Stimulated activated CD8-positive, alpha-beta memory T cell treated with anti-CD3 and anti-CD28 coated beads, Interleukin-12 subunit alpha, Interleukin-12 subunit beta, amount 100 ng/mL, for 24 hours (primary cell): ENCODE measurements at regions not wholly inside any gene's neighbourhood (a gene's known extent, or its start where the extent isn't known, plus 50 kb on each side); places are given as distances from the start of the nearest gene placed in this dataset.

Source experiments
- DNase-seq: peaks from one replicate; pipeline ENCODE4 v3.0.0-alpha.2; 2020; ENCODE audit errors: extremely low read depth

DNA sequence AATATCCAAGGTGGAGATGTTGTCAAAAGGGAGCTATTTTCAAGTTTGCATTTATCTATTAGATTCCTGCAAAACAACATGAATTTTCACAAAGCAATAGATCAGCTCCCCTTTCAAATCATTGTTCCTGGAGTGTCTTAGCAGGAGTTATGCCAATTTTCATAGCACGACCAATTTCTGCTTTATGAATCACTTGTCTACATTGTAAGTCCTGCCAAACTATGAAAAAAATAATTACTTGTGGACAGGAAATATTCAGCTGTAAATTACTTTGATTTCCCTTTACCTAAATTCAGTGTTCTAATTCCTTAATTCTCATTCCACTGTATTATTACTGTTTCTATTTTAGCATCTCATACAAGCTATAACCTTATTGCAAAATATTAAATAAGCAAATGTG lies 1289.6 kb downstream of the NSUN3 start:
- DNase-seq, result no peak

DNA sequence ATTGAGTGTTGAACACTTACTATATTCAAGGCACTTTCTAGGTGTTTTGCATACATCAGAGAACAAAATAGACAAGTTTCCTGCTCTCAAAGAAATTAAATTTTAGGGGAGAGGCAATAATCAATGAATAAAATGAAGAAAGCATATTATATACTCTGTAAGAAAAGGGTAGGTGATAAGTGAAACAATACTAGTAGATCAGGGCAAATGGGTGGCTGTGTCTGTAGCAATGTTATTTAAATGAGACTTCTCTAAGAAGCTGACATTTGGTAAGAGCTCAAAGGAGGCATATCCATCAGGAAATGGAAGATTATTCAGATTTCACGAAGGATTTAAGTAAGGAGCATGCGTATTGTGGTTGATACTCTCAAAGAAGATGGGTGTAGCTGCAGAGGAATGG lies 1291.6 kb downstream of the NSUN3 start:
- DNase-seq, result no peak

DNA sequence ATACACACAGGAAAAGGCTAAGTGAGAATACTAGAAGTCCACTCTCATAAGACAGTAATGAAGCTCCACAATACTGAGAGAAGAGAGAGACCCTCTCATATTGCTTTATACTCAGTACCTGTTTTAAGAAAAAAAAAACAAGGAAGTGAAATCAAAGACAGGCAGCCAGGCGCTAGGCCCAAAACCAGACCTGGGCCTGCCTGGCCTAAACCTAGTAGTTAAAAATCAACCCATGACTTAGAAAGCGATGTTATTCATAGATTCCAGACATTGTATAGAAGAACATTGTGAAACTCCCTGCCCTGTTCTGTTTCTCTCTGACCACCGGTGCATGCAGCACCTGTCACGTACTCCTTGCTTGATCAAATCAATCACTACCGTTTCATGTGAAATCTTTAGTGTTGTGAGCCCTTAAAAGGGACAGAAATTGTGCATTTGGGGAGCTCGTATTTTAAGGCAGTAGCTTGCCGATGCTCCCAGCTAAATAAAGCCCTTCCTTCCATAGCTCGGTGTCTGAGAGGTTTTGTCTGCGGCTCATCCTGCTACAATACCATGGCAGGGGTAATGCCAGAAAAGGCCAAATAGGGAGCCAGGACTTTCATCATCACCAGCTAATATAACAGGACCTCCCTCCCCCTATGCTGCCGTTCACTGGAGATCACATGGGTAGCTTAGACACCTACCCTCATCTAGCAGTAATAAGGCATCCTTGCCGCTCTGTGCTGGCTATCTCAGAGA lies 1294.1 kb downstream of the NSUN3 start:
- no peak for DNase-seq

- no peak for DNase-seq
Observed at GRCh38 chr3:95387242-95388021, 1324.6 kb downstream of the NSUN3 start.

DNA sequence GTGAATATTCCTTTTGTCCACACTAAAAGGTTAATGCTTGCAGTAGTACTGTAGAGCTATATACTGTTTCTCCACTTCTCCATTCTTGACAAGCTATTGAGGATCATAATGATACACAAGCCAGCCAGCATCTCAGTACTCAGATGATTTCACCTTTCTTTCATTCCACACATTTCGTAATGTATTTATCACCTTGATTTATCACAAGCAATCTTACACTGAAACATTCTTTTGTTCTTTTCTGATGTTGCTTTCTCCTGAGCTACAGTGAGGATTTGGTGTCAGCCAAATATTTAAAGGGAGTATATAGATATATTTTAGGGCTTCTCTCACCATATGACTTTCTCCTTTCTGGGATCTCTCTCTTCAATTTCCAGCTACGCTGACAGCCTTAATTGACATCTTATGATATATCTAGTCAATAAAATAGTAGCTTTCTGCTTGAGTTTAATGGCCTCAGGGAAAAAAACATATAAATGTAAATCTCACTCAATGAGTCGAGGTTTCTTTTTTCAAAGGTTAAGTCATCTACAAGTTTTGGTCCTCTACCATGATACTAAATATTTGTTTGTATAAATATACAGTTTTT lies 1327.0 kb downstream of the NSUN3 start:
- no peak for DNase-seq

- no peak for DNase-seq
Observed at GRCh38 chr3:95394286-95394685, 1331.4 kb downstream of the NSUN3 start.

DNA sequence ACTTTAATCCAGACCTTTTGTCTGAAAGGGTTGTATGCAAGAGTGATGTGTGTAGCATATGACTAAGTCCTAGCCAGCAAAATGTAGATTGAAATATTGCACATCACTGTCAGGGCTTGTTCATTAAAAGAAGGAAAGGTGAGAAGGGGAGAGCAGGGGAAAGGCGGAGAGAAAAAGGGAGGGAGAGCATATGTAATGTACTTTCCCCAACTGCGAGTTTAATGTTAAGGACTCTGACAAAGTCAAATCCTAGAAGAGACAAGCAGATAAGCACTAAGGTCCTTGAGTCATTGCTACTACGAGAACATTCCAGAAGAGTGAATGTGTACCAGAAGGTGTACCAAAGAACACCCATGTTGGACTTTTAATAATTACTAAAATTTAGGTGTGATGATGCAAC lies 1336.7 kb downstream of the NSUN3 start:
- DNase-seq, result no peak

- no peak for DNase-seq
Observed at GRCh38 chr3:95401693-95402092, 1338.8 kb downstream of the NSUN3 start.

GRCh38 chr3:95407709-95408463 lies 1345.0 kb downstream of the NSUN3 start:
- no peak for DNase-seq

DNA sequence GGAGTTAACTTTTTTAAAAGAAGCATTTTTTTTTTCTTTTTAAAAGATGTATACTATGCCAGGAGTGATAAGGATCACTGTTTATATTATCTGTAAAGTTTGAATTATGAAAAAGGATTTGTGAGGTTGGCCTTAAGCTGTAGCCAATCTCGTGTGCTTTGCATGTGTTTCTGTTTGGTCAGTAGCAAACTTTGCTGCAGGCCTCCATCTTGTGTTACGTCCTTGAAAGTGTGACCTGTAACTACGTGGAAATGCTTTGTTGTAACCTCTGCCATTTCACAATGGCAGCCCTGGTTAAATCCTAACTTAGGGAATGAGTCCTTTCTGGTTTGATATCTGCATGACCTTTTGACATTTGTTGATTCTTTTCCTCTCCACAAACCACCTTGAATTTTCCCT lies 1345.6 kb downstream of the NSUN3 start:
- no peak for DNase-seq

GRCh38 chr3:95418251-95418650 lies 1355.4 kb downstream of the NSUN3 start:
- DNase-seq, result no peak

- no peak for DNase-seq
Observed at GRCh38 chr3:95424279-95424678, 1361.4 kb downstream of the NSUN3 start.

GRCh38 chr3:95434491-95434890 lies 1371.6 kb downstream of the NSUN3 start:
- no peak for DNase-seq

GRCh38 chr3:95437409-95437808 lies 1374.5 kb downstream of the NSUN3 start:
- DNase-seq, result no peak

DNA sequence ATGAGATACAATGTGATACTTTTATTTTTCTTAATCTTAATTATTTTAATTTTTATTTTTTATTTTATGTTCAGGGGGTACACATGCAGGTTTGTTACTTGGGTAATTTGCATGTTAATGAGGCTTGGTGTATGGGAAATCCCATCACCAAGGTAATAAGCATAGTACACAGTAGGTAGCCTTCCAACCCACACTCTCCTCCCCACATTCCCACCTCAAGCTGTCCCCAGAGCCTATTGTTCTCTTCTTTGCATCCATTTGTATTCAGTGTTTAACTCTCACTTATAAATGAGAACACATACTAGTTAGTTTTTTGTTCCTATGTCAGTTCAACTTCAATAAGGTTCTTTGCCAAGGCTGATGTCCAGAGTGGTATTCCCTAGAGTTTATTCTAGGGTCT lies 1375.4 kb downstream of the NSUN3 start:
- DNase-seq, result no peak

- no peak for DNase-seq
Observed at GRCh38 chr3:95442766-95443165, 1371.6 kb upstream of the EPHA6 start.

DNA sequence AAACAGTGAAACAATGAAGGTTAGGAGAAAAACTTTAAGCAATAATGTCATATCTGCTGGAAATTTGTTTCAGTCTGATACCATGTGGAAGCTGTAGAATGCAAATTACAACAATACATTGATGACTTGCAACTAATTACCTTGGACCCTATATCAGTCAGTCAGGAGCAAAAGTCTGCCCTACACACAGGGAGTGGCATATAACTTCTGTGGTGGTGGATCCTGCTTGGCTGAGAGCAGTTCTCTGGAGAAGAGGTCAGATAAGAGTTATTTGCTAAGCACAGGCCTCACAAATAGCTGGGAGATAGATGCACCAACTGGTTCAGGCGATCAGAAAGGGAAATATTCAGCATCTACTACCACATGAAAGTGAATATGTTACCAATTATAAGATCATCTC lies 1364.6 kb upstream of the EPHA6 start:
- DNase-seq, result no peak

DNA sequence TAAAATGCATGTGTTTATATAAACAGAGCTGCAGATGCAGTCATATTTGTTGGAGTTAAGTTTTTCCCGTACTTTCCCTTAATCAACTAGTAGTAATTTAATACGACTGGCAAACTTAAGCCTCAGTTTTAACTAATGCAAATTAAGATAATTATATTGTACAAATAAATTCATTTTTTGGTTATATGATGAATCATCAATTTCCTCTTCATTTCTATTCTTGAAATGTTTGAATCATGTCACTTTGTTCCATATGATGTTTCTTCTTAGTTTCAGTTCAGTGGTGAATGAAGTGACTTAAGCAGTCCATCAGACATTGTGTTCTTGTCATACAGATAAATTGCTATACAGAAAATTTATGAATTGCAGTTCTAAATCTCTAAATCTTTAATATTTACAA lies 1361.2 kb upstream of the EPHA6 start:
- no peak for DNase-seq

DNA sequence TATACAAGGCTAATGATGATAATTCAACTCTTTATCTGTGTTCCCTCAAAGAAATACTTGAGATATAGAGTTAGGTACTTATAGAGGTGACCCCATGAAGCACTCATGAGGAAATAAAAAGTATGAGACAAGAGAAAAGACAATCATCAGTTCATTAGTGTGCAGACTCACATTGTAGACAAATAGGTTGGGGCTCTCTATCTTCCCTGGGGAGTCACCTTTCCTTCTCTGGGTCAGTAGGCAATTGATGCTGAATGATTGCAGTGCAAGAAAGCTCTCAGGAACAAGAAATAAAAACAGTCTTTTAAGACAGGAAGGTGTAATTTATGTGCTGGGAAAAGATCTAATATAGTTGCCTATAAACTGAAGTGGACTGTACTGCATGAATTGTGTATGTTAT lies 1357.6 kb upstream of the EPHA6 start:
- DNase-seq, result no peak

GRCh38 chr3:95459706-95460105 lies 1354.7 kb upstream of the EPHA6 start:
- no peak for DNase-seq

DNA sequence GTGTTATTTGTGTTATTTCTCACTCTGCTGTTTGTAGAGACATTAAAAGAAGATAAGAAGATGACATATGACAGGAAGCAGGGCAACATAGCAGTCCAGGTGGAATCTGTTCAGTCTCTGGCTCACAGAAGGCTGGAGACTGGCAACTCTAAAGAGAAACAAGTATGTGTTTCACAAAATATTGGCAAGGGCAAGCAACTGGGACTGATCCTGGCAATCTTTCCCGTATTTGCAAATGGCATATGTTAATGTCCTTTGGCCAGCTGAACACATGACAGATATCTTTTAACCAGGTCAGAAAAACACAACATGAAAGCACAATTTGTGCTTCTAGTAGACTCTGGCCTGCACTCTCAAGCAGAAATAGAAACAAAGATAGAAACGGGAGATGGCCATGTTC lies 1354.1 kb upstream of the EPHA6 start:
- DNase-seq, result no peak

DNA sequence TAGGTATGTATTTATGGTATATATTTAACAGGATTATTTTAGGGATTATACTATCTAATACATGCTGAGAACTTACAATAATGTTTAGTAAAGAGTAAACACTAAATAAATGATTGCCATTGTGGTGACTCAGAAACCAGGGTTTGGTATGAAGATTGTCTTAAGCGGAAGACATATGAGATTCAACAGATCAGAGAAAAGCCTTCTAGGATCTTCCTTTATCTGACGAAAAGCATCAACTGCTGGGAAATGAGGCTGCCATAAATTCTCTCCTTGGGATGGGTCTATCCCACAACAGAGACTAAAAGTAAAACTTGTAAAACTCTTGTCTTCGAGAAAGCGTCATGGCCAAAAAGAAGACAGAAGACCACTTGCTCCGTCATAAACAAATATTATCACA lies 1352.2 kb upstream of the EPHA6 start:
- DNase-seq, result no peak
